ENCODE measurements at regions not wholly inside any gene's neighbourhood (a gene's known extent, or its start where the extent isn't known, plus 50 kb on each side); places are given as distances from the start of the nearest gene placed in this dataset.

- ChIA-PET POLR2A (no interaction called here), CTCF (ENCODE audit: unreplicated experiment) (no interaction called here)
- H3K9me2 ChIP-seq (ENCODE audit: insufficient read depth, low read length) = no peaks in the 10 kb centered on the region
- no peak for DNase-seq (ENCODE audit: low spot score)
- no peaks in the 10 kb centered on the region for H3K9me3 ChIP-seq (ENCODE audit: low read length)
- intact Hi-C loops (cut with micrococcal nuclease; ENCODE audit: unreplicated experiment) = no loop called here
- H3K27ac ChIP-seq (ENCODE audit: low read depth, low read length, poor library complexity, severe bottlenecking) = no peak overlapping the region
- no peaks in the 10 kb centered on the region for H3K79me2 ChIP-seq (ENCODE audit: insufficient read depth, low read depth, low read length)
- H4K20me1 ChIP-seq (ENCODE audit: insufficient read depth, low read length) = no peaks in the 10 kb centered on the region
- H3K4me3 ChIP-seq (ENCODE audit: low read depth, low read length, poor library complexity, severe bottlenecking) = no peak overlapping the region
- TF ChIP-seq CTCF (conservative IDR thresholded peaks at IDR 0.05; ENCODE audit: low read length) = no peak
- no peak for TF ChIP-seq EZH2phosphoT487 (IDR thresholded peaks at IDR 0.05; ENCODE audit: borderline replicate concordance, low read depth, low read length)
- H3K4me1 ChIP-seq (ENCODE audit: insufficient read depth, low read length, poor library complexity, severe bottlenecking) = no peaks in the 10 kb centered on the region
- no TSS peak for BruUV-seq (replicated peaks)
- no peaks in the 10 kb centered on the region for H3K36me3 ChIP-seq (ENCODE audit: insufficient read depth, low read length)
- no peak overlapping the region for H3K4me2 ChIP-seq (ENCODE audit: low read length)
- no peak overlapping the region for H2AFZ ChIP-seq (ENCODE audit: low read length)
These were observed 491.2 kb upstream of the DDX18 start for GRCh38 chr2:117323331-117323730.

- Histone ChIP-seq H3K27ac (ENCODE audit: low read depth, low read length, poor library complexity, severe bottlenecking) (no peak overlapping the region), H2AFZ (ENCODE audit: low read length) (no peak overlapping the region), H3K36me3 (ENCODE audit: insufficient read depth, low read length) (no peaks in the 10 kb centered on the region), H3K4me3 (ENCODE audit: low read depth, low read length, poor library complexity, severe bottlenecking) (no peak overlapping the region), H3K9me2 (ENCODE audit: insufficient read depth, low read length) (no peaks in the 10 kb centered on the region), H4K20me1 (ENCODE audit: insufficient read depth, low read length) (no peaks in the 10 kb centered on the region), H3K9me3 (ENCODE audit: low read length) (no peaks in the 10 kb centered on the region), H3K79me2 (ENCODE audit: insufficient read depth, low read depth, low read length) (no peaks in the 10 kb centered on the region), H3K4me1 (ENCODE audit: insufficient read depth, low read length, poor library complexity, severe bottlenecking) (no peaks in the 10 kb centered on the region), H3K4me2 (ENCODE audit: low read length) (no peak overlapping the region)
- CTCF ChIA-PET (ENCODE audit: unreplicated experiment) = no interaction called here
- intact Hi-C loops (cut with micrococcal nuclease; ENCODE audit: unreplicated experiment) = no loop called here
- TF ChIP-seq CTCF (conservative IDR thresholded peaks at IDR 0.05; ENCODE audit: low read length) (no peak), EZH2phosphoT487 (IDR thresholded peaks at IDR 0.05; ENCODE audit: borderline replicate concordance, low read depth, low read length) (no peak)
- BruUV-seq (replicated peaks) = no TSS peak
- DNase-seq (ENCODE audit: low spot score) = no peak
- POLR2A ChIA-PET = interaction anchor here (0.8 kb wide), 2 partner anchors 10 to 11 kb away, joined by 4 read pairs; no protein-coding TSS in a partner anchor
These were observed 483.9 kb upstream of the DDX18 start for GRCh38 chr2:117330641-117331040.

GRCh38 chr2:117335967-117336366 lies 478.5 kb upstream of the DDX18 start:
- no peak overlapping the region for H2AFZ ChIP-seq (ENCODE audit: low read length)
- intact Hi-C loops (cut with micrococcal nuclease; ENCODE audit: unreplicated experiment) = no loop called here
- H3K4me3 ChIP-seq (ENCODE audit: low read depth, low read length, poor library complexity, severe bottlenecking) = no peak overlapping the region
- no peak overlapping the region for H3K4me2 ChIP-seq (ENCODE audit: low read length)
- POLR2A ChIA-PET = interaction anchor here (0.7 kb wide), 1 partner anchor 60 kb away, joined by 3 read pairs; no protein-coding TSS in a partner anchor
- H4K20me1 ChIP-seq (ENCODE audit: insufficient read depth, low read length) = no peaks in the 10 kb centered on the region
- BruUV-seq (replicated peaks) = no TSS peak
- H3K9me2 ChIP-seq (ENCODE audit: insufficient read depth, low read length) = no peaks in the 10 kb centered on the region
- H3K36me3 ChIP-seq (ENCODE audit: insufficient read depth, low read length) = no peaks in the 10 kb centered on the region
- CTCF ChIA-PET (ENCODE audit: unreplicated experiment) = no interaction called here
- H3K27ac ChIP-seq (ENCODE audit: low read depth, low read length, poor library complexity, severe bottlenecking) = no peak overlapping the region
- H3K79me2 ChIP-seq (ENCODE audit: insufficient read depth, low read depth, low read length) = no peaks in the 10 kb centered on the region
- no peaks in the 10 kb centered on the region for H3K4me1 ChIP-seq (ENCODE audit: insufficient read depth, low read length, poor library complexity, severe bottlenecking)
- TF ChIP-seq EZH2phosphoT487 (IDR thresholded peaks at IDR 0.05; ENCODE audit: borderline replicate concordance, low read depth, low read length) (no peak), CTCF (conservative IDR thresholded peaks at IDR 0.05; ENCODE audit: low read length) (no peak)
- no peaks in the 10 kb centered on the region for H3K9me3 ChIP-seq (ENCODE audit: low read length)
- no peak for DNase-seq (ENCODE audit: low spot score)
